GM23338 (cell line): ENCODE measurements at regions not wholly inside any gene's neighbourhood (a gene's known extent, or its start where the extent isn't known, plus 50 kb on each side); places are given as distances from the start of the nearest gene placed in this dataset.

ENCODE experiments used
- ATAC-seq: fragments of 200-7000 bp; cut with Tn5 transposase; 3 replicates; pipeline ENCODE4 v1.9.1; 2020
- DNase-seq: peaks from one replicate; pipeline ENCODE4 v3.0.0-alpha.2; 2015; ENCODE audit warnings: low spot score
- H2AFZ ChIP-seq: fragments of 200-600 bp; sonication (generic); 2 replicates; pipeline ENCODE4 v1.8.0; 2016; ENCODE audit warnings: antibody characterized with exemption, mild to moderate bottlenecking, moderate library complexity
- H3F3A ChIP-seq: fragments of 200-600 bp; sonication (generic); replicated peaks from 2 replicates; pipeline ENCODE4 v1.8.0; 2017; ENCODE audit warnings: antibody characterized with exemption, mixed run types, low read depth
- H3K27ac ChIP-seq: fragments of 200-600 bp; sonication (generic); 2 replicates; pipeline ENCODE4 v1.6.1; 2016; ENCODE audit warnings: low read depth
- H3K27me3 ChIP-seq: fragments of 200-600 bp; sonication (generic); 2 replicates; pipeline ENCODE4 v1.8.0; 2016; ENCODE audit warnings: mild to moderate bottlenecking, mixed run types, moderate library complexity; ENCODE audit not compliant: insufficient read depth
- H3K36me3 ChIP-seq: fragments of 200-600 bp; sonication (generic); 2 replicates; pipeline ENCODE4 v1.8.0; 2016; ENCODE audit warnings: mild to moderate bottlenecking; ENCODE audit not compliant: insufficient read depth
- H3K4me1 ChIP-seq: fragments of 200-600 bp; sonication (generic); 2 replicates; pipeline ENCODE4 v1.8.0; 2016; ENCODE audit warnings: mild to moderate bottlenecking, moderate library complexity; ENCODE audit not compliant: insufficient read depth
- H3K4me2 ChIP-seq: fragments of 200-600 bp; sonication (generic); 2 replicates; pipeline ENCODE4 v1.7.1; 2017; ENCODE audit warnings: mixed run types
- H3K4me3 ChIP-seq: fragments of 200-600 bp; sonication (generic); 2 replicates; pipeline ENCODE4 v1.6.1; 2016; ENCODE audit warnings: mixed run types
- H3K79me2 ChIP-seq: fragments of 200-600 bp; sonication (generic); replicated peaks from 2 replicates; pipeline ENCODE4 v1.8.0; 2017; ENCODE audit warnings: mild to moderate bottlenecking; ENCODE audit not compliant: insufficient read depth
- H3K9me2 ChIP-seq: fragments of 200-600 bp; sonication (generic); 2 replicates; pipeline ENCODE4 v1.8.0; 2017; ENCODE audit not compliant: insufficient read depth
- H4K20me1 ChIP-seq: fragments of 200-600 bp; sonication (generic); replicated peaks from 2 replicates; pipeline ENCODE4 v1.8.0; 2017; ENCODE audit warnings: mild to moderate bottlenecking; ENCODE audit not compliant: insufficient read depth
- H3K27ac Mint-ChIP-seq: 2 replicates; pipeline ENCODE4 v1.8.0; 2020; ENCODE audit warnings: inconsistent platforms, mild to moderate bottlenecking, moderate library complexity, mixed read lengths
- H3K27me3 Mint-ChIP-seq: 3 replicates; pipeline ENCODE4 v1.8.0; 2022; ENCODE audit warnings: low read depth, mild to moderate bottlenecking, moderate library complexity, mixed read lengths, inconsistent platforms; ENCODE audit not compliant: insufficient read depth, poor library complexity
- H3K36me3 Mint-ChIP-seq: 3 replicates; pipeline ENCODE4 v1.8.0; 2021; ENCODE audit warnings: low read depth, mild to moderate bottlenecking, inconsistent platforms, moderate library complexity, mixed read lengths
- H3K4me1 Mint-ChIP-seq: 3 replicates; pipeline ENCODE4 v1.8.0; 2020; ENCODE audit warnings: mild to moderate bottlenecking, inconsistent platforms, mixed read lengths
- H3K4me3 Mint-ChIP-seq: 3 replicates; pipeline ENCODE4 v1.8.0; 2021; ENCODE audit warnings: moderate library complexity, mild to moderate bottlenecking, inconsistent platforms, mixed read lengths
- H3K9me3 Mint-ChIP-seq: 3 replicates; pipeline ENCODE4 v1.8.0; 2020; ENCODE audit warnings: moderate library complexity, mild to moderate bottlenecking, inconsistent platforms, mixed read lengths
- CREB1 ChIP-seq: fragments of 250-450 bp; sonication (Bioruptor Pico); IDR thresholded peaks from 2 replicates; pipeline ENCODE4 v1.5.0; 2020; ENCODE audit warnings: low read depth, mild to moderate bottlenecking, moderate library complexity
- EZH2 ChIP-seq: fragments of 200-600 bp; sonication (generic); IDR thresholded peaks from one replicate; pipeline ENCODE4 v1.8.0; 2017; ENCODE audit warnings: antibody characterized with exemption, mild to moderate bottlenecking, low read depth; ENCODE audit not compliant: unreplicated experiment
- EZH2phosphoT487 ChIP-seq: fragments of 200-600 bp; sonication (generic); IDR thresholded peaks from one replicate; pipeline ENCODE4 v1.8.1; 2018; ENCODE audit warnings: antibody characterized with exemption; ENCODE audit not compliant: unreplicated experiment
- JUNB ChIP-seq: IDR thresholded peaks from one replicate; pipeline ENCODE4 v1.6.1; 2016; ENCODE audit warnings: antibody characterized with exemption; ENCODE audit not compliant: unreplicated experiment
- NANOG ChIP-seq: IDR thresholded peaks from 2 replicates; pipeline ENCODE4 v1.6.1; 2016; ENCODE audit warnings: antibody characterized with exemption, borderline replicate concordance
- POLR2AphosphoS5 ChIP-seq: IDR thresholded peaks from 2 replicates; pipeline ENCODE4 v1.6.1; 2016; ENCODE audit warnings: antibody characterized with exemption, low read depth
- STAT1 ChIP-seq: IDR thresholded peaks from one replicate; pipeline ENCODE4 v1.6.1; 2016; ENCODE audit warnings: antibody characterized with exemption; ENCODE audit not compliant: unreplicated experiment
- ZNF114 ChIP-seq: fragments of 250-450 bp; sonication (Bioruptor Pico); IDR thresholded peaks from 2 replicates; pipeline ENCODE4 v1.5.0; 2020; ENCODE audit warnings: mild to moderate bottlenecking, moderate library complexity
- ZNF331 ChIP-seq: fragments of 250-450 bp; sonication (Bioruptor Pico); IDR thresholded peaks from 2 replicates; pipeline ENCODE4 v1.5.0; 2020; ENCODE audit warnings: low read depth, mild to moderate bottlenecking, moderate library complexity
- TF ChIP-seq, protein P1 (sequence below): fragments of 250-450 bp; sonication (Bioruptor Pico); IDR thresholded peaks from 2 replicates; pipeline ENCODE4 v1.5.0; 2020; ENCODE audit warnings: mild to moderate bottlenecking, moderate library complexity
- TF ChIP-seq, protein P2 (sequence below): IDR thresholded peaks from 2 replicates; pipeline ENCODE4 v1.6.1; 2016; ENCODE audit warnings: antibody characterized with exemption
- TF ChIP-seq, protein P3 (sequence below): IDR thresholded peaks from one replicate; pipeline ENCODE4 v1.6.1; 2018; ENCODE audit warnings: antibody characterized with exemption; ENCODE audit not compliant: unreplicated experiment
- TF ChIP-seq, protein P4 (sequence below), 2 experiments: fragments of 200-600 bp in 1 of 2; sonication (generic) in 1 of 2; conservative IDR thresholded peaks; 2 replicates each; pipeline versions ENCODE4 v1.5.1 to v1.6.1; 2016 to 2017; ENCODE audit warnings: antibody characterized with exemption in 2 of 2, low read depth in 2 of 2, mild to moderate bottlenecking in 2 of 2, moderate library complexity in 1 of 2

DNA sequence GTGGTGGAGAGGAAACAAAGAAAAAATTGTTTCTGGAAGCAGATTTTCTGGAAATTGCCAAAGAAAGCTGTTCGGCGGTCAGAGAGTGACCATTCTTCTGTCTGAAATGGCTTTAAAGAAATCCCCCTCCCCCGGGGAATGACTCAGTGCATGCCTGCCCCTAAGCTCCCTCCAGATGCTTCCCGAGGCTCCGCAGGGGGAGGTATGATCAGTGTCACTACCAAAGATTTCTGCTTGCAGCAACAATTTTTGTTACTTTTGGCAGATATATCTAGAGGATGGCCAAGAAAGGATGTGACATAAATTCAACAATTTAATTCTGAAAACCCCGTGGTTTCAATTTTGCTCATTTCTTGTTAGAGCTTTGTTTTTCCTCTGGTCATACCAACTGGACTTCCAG lies 163.9 kb downstream of the JCAD start:
- no peak overlapping the region; the same call in 1 of the 2 replicates for H3K27ac Mint-ChIP-seq
- peak; percentile 76 for ATAC-seq

More for the DNA sequence above, 163.9 kb downstream of the JCAD start:
- H3K27me3 Mint-ChIP-seq, result peaks cover 2% of the 10 kb centered on the region
- TF ChIP-seq, protein P1, sequence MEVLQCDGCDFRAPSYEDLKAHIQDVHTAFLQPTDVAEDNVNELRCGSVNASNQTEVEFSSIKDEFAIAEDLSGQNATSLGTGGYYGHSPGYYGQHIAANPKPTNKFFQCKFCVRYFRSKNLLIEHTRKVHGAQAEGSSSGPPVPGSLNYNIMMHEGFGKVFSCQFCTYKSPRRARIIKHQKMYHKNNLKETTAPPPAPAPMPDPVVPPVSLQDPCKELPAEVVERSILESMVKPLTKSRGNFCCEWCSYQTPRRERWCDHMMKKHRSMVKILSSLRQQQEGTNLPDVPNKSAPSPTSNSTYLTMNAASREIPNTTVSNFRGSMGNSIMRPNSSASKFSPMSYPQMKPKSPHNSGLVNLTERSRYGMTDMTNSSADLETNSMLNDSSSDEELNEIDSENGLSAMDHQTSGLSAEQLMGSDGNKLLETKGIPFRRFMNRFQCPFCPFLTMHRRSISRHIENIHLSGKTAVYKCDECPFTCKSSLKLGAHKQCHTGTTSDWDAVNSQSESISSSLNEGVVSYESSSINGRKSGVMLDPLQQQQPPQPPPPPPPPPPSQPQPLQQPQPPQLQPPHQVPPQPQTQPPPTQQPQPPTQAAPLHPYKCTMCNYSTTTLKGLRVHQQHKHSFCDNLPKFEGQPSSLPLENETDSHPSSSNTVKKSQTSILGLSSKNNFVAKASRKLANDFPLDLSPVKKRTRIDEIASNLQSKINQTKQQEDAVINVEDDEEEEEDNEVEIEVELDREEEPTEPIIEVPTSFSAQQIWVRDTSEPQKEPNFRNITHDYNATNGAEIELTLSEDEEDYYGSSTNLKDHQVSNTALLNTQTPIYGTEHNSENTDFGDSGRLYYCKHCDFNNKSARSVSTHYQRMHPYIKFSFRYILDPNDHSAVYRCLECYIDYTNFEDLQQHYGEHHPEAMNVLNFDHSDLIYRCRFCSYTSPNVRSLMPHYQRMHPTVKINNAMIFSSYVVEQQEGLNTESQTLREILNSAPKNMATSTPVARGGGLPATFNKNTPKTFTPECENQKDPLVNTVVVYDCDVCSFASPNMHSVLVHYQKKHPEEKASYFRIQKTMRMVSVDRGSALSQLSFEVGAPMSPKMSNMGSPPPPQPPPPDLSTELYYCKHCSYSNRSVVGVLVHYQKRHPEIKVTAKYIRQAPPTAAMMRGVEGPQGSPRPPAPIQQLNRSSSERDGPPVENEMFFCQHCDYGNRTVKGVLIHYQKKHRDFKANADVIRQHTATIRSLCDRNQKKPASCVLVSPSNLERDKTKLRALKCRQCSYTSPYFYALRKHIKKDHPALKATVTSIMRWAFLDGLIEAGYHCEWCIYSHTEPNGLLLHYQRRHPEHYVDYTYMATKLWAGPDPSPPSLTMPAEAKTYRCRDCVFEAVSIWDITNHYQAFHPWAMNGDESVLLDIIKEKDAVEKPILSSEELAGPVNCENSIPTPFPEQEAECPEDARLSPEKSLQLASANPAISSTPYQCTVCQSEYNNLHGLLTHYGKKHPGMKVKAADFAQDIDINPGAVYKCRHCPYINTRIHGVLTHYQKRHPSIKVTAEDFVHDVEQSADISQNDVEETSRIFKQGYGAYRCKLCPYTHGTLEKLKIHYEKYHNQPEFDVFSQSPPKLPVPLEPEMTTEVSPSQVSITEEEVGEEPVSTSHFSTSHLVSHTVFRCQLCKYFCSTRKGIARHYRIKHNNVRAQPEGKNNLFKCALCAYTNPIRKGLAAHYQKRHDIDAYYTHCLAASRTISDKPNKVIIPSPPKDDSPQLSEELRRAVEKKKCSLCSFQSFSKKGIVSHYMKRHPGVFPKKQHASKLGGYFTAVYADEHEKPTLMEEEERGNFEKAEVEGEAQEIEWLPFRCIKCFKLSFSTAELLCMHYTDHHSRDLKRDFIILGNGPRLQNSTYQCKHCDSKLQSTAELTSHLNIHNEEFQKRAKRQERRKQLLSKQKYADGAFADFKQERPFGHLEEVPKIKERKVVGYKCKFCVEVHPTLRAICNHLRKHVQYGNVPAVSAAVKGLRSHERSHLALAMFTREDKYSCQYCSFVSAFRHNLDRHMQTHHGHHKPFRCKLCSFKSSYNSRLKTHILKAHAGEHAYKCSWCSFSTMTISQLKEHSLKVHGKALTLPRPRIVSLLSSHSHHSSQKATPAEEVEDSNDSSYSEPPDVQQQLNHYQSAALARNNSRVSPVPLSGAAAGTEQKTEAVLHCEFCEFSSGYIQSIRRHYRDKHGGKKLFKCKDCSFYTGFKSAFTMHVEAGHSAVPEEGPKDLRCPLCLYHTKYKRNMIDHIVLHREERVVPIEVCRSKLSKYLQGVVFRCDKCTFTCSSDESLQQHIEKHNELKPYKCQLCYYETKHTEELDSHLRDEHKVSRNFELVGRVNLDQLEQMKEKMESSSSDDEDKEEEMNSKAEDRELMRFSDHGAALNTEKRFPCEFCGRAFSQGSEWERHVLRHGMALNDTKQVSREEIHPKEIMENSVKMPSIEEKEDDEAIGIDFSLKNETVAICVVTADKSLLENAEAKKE, result no peak
- TF ChIP-seq JUNB, result no peak
- no peak for TF ChIP-seq EZH2
- TF ChIP-seq NANOG, result no peak
- TF ChIP-seq CREB1 (CRISPR knock-in tag), result no peak
- TF ChIP-seq, protein P2, sequence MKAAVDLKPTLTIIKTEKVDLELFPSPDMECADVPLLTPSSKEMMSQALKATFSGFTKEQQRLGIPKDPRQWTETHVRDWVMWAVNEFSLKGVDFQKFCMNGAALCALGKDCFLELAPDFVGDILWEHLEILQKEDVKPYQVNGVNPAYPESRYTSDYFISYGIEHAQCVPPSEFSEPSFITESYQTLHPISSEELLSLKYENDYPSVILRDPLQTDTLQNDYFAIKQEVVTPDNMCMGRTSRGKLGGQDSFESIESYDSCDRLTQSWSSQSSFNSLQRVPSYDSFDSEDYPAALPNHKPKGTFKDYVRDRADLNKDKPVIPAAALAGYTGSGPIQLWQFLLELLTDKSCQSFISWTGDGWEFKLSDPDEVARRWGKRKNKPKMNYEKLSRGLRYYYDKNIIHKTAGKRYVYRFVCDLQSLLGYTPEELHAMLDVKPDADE, result no peak
- no peak for TF ChIP-seq POLR2AphosphoS5
- no peak for TF ChIP-seq ZNF331
- no peak for TF ChIP-seq ZNF114 (CRISPR knock-in tag)
- TF ChIP-seq EZH2phosphoT487, result no peak
- TF ChIP-seq, protein P3, sequence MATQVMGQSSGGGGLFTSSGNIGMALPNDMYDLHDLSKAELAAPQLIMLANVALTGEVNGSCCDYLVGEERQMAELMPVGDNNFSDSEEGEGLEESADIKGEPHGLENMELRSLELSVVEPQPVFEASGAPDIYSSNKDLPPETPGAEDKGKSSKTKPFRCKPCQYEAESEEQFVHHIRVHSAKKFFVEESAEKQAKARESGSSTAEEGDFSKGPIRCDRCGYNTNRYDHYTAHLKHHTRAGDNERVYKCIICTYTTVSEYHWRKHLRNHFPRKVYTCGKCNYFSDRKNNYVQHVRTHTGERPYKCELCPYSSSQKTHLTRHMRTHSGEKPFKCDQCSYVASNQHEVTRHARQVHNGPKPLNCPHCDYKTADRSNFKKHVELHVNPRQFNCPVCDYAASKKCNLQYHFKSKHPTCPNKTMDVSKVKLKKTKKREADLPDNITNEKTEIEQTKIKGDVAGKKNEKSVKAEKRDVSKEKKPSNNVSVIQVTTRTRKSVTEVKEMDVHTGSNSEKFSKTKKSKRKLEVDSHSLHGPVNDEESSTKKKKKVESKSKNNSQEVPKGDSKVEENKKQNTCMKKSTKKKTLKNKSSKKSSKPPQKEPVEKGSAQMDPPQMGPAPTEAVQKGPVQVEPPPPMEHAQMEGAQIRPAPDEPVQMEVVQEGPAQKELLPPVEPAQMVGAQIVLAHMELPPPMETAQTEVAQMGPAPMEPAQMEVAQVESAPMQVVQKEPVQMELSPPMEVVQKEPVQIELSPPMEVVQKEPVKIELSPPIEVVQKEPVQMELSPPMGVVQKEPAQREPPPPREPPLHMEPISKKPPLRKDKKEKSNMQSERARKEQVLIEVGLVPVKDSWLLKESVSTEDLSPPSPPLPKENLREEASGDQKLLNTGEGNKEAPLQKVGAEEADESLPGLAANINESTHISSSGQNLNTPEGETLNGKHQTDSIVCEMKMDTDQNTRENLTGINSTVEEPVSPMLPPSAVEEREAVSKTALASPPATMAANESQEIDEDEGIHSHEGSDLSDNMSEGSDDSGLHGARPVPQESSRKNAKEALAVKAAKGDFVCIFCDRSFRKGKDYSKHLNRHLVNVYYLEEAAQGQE, result no peak
- TF ChIP-seq STAT1, result no peak
- TF ChIP-seq, protein P4, sequence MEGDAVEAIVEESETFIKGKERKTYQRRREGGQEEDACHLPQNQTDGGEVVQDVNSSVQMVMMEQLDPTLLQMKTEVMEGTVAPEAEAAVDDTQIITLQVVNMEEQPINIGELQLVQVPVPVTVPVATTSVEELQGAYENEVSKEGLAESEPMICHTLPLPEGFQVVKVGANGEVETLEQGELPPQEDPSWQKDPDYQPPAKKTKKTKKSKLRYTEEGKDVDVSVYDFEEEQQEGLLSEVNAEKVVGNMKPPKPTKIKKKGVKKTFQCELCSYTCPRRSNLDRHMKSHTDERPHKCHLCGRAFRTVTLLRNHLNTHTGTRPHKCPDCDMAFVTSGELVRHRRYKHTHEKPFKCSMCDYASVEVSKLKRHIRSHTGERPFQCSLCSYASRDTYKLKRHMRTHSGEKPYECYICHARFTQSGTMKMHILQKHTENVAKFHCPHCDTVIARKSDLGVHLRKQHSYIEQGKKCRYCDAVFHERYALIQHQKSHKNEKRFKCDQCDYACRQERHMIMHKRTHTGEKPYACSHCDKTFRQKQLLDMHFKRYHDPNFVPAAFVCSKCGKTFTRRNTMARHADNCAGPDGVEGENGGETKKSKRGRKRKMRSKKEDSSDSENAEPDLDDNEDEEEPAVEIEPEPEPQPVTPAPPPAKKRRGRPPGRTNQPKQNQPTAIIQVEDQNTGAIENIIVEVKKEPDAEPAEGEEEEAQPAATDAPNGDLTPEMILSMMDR (conservative IDR thresholded peaks at IDR 0.05; ENCODE audit: low read depth in 2 of 2), result no peak
- no peaks in the 10 kb centered on the region for H3K36me3 Mint-ChIP-seq
- no peaks in the 10 kb centered on the region for H3K9me3 Mint-ChIP-seq
- Histone ChIP-seq H3K79me2 (no peaks in the 10 kb centered on the region), H2AFZ (peak overlapping the region; percentile 65; the same call in 1 of the 2 replicates), H3K36me3 (no peaks in the 10 kb centered on the region), H3K4me1 (no peaks in the 10 kb centered on the region), H4K20me1 (no peaks in the 10 kb centered on the region), H3K9me2 (peaks cover 11% of the 10 kb centered on the region; the same call in 1 of the 2 replicates), H3K27me3 (no peaks in the 10 kb centered on the region), H3K27ac (no peak overlapping the region), H3F3A (no peaks in the 10 kb centered on the region), H3K4me2 (no peak overlapping the region), H3K4me3 (no peak overlapping the region)
- H3K4me3 Mint-ChIP-seq, result no peak overlapping the region
- peak; percentile 37 for DNase-seq
- H3K4me1 Mint-ChIP-seq, result peaks cover 6% of the 10 kb centered on the region
